SIG-M5 treated with dmso at 0.1 percent for 504 hours (cell line): ENCODE measurements at regions not wholly inside any gene's neighbourhood (a gene's known extent, or its start where the extent isn't known, plus 50 kb on each side); places are given as distances from the start of the nearest gene placed in this dataset.

Experiments used
- DNase-seq: peaks from one replicate; lab custom pipeline; 2025; ENCODE audit not compliant: unreplicated experiment; lab: John Stamatoyannopoulos, UW

DNA sequence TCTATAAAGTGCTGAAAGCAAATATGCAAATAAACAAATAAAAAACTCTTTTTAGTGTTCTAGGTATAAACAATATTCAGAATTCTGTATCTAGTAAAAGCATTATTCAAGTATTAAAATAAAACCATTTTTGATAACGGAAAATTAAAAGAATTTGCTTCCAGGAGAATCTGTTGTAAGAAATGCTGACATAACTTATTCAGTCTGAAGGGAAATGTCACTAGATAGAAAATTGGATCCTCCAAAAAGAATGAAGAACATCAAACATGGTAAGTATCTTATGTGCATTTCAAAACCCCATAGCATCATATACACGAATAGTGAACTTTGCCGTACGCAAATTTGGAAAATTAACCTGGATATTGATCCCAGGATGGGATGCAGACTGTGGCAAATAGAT is 506.7 kb downstream of the GLRX3 start:
- no peak for DNase-seq

DNA sequence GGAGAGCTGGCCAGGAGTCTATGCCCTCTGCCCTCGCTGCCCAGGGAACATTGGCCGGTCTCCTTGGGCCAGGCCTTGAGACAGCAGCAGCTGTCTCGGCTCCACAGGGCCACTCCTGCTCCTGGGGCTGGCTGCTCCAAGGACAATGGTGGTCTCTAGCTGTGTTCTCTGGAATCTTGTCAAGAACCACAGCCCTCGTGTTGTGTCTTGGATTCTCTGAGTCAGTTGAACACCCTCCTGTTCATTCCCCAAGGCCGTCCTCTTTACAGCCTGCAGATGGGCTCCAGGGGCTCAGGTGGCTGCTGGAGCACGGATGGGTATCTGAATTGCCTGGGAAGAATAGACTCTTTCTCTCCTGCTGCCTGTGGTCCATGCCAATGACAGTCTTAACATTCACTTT is 511.1 kb downstream of the GLRX3 start:
- no peak for DNase-seq

DNA sequence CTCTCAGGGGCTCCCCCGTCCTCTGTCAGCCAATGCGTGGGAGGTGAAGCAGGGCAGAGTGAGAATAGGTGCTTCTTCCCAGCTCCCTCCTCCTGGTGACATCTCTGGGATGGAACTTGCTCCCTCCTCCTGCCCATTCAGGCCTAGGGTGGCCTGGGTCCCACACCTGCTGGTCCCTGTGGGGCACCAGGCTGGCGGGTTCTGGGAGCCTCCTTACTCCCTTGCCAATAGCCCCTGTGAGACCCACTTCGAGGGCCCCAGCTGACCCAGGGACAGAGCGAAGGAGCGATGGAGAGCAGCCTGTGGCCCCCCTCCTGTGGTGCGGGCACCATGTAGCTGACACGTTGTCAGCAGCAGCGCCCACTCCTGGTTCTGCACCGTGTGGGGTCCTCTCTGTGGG is 512.6 kb downstream of the GLRX3 start:
- no peak for DNase-seq

DNA sequence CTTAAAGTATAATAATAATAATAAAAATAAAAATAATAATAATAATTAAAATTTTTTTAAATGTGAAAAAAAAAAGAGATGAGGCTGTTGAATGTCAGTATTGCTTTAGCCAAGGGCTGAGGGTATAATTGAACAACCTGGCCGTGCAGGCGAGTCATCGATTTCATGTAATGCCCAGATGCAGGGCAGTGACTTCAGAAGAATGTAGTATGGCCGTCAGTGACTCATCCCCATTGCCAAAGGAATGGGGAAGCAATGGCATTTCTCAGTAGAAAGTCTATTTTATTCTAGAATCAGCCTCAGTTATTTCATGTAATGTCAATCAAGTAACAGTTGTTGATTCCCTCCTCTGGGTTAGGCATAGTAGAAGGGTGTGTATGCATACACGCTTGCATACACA is 516.4 kb downstream of the GLRX3 start:
- DNase-seq = peak; percentile 6

DNA sequence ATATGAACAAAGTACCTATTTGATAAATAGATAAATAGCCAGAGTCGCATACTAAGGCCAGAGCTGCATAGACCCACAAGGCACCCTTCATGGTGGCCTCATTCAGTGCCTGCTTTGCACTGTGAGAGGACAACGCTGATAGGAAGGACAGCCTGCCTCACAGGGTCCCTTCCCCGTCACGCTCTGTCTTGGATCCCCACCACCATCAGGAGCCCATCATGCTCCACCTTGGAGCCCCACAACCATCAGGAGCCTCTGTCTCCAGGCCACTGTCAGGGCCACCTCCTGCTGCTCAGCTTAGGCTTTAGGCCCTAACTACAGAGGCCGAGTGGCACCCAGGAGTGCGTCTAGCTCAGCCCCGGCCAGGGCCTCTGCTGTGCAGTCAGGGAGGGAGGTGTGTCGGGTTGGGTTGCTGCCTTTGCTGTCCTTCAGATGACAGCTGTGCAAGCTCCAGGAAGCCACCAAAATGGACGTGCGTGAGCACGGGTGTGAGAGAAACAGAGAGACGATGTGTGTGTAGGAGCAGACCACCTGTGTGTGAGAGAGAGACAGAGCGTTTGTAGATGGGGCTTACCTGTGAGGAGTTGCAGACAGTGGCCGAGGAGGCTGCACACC is 516.9 kb downstream of the GLRX3 start:
- no peak for DNase-seq

DNA sequence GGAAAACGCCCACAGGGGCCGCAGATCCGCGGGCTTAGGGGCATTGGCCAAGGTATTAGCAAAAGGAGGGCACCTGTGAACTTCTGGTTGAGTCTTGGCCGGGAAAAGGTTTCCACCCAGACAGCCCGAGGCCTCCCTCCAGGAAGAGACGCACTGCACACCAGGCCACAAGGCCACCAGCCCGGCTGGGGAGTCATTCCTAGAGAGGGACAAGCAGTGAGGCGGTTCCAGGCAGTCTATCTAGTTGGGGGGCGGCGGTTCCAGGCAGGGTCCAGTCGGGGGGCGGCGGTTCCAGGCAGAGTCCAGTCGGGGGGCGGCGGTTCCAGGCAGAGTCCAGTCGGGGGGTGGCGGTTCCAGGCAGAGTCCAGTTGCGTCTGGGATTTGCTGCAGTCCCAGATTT is 518.5 kb downstream of the GLRX3 start:
- no peak for DNase-seq

DNA sequence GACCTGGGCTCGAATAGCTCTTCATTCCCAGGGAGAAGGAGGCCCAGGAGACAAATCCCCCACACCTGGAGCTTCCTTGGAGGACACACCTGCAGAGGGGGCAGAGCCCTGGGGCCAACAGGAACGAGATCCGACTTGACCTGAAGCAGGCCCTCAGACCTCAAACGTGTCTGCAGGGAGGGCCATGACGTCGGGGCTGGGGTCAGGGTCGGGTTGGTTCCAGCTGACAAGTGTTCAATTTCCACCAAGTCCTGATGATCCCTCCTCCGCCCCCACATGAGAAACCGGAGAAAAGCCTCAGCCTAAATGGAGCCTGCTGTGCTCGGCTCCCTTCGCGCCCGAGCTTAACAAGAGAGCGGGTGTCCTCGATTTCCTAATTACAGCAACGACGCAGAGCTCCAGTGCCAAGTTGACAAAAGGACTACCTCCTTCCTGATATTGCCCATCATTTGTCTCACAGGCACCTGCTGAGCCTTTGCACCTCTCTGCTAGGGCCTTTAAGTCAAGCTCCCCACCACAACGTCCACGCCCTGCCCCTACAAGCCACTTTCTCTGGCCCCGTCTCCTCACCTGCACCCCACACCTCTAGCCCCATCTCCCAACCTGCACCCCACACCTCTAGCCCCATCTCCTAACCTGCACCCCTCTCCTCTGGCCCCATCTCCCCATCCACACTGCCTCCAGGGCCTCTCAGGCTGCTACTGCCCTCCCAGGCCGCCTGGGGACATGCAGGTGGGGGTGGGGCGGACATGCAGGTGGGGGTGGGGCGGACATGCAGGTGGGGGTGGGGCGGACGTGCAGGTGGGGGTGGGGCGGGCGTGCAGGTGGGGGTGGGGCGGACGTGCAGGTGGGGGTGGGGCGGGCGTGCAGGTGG is 519.4 kb downstream of the GLRX3 start:
- DNase-seq = no peak

DNA sequence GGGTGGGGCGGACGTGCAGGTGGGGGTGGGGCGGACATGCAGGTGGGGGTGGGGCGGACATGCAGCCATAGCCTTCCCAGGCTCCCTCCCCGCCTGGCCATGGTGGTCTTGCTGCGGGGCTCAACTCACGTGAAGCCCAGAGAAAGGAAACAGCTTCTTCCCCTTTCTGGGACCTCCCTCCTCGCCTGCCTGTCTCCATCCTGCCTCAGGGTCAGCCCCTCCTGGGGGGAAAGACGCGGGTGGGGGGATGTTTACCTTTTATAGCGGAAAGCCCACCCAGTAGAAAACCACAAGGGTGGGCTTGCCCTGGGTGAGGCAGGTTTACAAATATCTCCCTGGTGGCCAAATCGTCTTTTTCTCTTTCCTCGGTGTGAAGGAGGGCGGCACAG is 520.0 kb downstream of the GLRX3 start:
- no peak for DNase-seq

DNA sequence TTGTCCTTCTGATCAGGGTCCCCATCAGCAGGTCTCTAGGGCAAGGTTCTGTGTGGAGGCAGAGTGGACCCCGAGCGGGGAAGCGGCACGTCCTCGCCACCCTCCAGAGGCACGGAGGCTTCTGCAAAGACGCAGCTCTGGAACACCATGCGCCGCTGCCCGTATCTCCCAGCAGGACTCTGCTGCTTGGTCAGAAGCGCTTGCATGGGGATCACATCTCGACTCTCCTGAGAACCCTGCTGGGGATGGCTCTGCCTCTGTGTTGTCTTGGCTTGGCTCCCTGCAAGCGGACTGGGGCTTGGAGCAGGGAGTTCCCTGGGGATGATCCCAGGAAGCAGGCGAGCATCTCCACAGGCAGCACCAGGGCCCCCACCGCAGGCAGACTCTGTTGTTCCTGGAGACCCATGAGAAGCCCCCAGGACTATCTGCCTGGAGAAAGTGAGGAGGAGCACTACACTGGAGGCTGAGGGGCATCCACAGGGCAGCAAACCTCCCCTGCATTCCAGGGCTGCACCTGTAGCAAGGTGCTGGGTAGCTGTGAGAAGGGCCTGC is 520.5 kb downstream of the GLRX3 start:
- no peak for DNase-seq

DNA sequence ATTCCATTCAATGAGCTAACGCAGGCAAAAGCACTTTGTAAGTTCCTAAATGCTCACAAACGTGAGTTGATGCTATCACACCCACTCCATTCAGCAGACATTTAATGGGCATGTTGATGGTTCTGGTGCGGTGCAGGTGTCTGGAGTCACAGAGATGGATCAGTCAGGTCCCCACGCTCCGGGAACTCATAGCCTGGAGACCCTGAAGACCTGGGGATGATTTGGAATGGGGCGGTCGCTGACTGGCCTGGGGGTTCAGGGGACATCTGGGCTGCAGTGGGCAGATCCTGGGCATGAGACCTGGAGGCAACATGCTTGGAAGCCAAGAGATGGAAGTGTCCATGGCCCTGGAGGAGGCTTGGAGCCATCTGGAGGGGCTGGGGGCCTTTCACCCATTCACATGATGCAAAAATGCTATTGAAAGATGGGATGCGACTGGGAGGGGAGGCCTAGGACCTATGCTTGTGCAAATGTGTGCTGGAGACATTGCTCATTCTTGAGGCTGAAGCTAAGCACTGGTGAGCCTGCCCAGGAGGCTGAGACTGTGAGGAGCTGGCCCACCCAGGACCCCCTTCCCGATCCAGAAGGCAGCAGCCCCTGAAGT is 522.6 kb downstream of the GLRX3 start:
- no peak for DNase-seq

DNA sequence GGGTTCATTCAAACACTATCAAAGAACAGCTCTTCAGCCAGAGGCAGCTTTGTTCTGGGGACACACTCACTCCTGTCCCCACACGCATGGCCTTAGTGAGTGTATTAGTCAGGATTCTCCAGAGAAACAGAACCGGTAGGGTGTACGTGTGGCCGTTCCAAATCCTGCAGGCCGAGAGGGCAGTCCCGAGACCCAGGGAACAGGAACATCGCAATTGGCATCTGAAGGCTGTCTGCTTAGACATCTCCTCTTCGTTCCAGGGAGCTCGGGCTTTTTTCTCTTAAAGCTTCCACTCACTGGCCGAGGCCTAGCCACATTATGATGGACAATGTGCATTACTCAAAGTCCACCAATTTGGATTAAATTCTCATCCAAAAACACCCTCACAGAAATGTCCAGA is 523.3 kb downstream of the GLRX3 start:
- no peak for DNase-seq

DNA sequence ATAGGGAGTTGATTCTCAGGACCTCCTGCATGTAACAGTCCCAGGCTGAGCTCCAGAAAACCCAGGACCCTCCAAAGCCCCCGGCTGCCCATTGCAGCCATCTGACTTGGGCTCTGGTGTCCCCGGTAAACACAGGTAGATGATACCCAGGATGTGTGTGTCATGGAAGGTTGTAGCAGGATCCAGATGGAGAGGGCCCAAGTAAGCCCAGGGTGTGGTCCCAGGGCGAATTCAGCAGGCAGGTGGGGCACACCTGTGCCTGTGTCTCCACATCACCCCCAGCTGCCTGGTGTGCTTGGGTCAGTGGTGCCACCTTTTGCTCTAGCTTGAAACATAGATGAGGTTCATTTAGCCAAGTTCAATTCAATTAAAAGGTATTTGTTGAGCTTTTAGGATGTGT is 524.1 kb downstream of the GLRX3 start:
- no peak for DNase-seq

DNA sequence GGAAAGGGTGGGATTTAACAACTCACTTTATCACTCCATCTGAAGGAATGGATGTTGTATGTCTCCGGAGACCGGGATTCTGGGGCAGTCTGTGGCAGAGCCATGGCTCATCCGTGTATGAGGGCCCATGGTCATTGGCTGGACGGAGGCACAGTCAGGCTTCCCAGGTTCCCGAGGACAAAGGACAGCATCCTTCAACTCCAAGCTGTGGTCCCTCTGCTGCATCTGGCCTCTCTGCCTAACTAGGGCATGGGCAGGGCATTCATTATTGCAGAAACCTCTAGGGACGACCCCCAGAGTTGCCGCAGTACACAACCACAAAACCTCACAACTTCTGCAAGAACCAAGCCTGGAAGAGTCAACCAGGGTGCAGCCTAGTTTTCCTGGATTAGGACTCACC is 525.2 kb downstream of the GLRX3 start:
- no peak for DNase-seq

DNA sequence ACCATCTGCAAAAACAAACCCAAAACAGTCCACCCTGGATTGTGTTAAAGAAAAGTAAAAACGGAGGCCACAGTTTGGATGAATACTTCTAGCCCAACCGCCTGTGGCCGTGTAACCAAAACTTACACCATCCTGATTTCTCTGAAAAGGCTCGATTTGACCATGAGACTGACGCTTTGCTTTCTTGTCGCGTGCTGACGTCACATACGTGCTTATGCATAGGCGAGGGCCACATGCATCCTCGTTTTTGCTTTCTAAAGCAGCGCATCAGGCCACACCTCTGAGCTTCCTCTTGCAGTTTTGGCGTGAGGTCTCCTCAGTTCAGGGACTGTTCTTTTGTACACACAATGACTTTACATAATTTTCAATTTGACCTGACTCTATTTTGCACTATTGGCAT is 526.6 kb downstream of the GLRX3 start:
- no peak for DNase-seq

DNA sequence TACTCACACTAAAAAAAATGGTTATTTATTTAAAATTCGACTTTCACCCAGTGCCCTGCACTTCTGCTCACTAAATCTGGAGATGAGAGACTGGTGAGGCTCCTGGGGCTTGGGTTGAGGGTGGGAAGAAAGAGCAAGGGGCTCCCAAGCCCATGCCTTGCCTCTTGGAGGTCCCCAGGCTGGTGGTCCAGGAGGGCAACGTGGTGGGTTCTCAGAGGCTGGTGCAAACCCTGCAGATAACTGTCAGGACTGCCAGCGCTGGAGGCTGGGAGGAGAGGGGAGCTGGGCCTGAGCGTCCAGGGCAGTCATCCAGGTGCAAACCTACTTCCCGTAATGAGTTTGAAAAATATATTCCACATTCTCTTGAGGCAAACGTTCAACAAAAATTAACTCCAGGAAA is 528.3 kb downstream of the GLRX3 start:
- no peak for DNase-seq

DNA sequence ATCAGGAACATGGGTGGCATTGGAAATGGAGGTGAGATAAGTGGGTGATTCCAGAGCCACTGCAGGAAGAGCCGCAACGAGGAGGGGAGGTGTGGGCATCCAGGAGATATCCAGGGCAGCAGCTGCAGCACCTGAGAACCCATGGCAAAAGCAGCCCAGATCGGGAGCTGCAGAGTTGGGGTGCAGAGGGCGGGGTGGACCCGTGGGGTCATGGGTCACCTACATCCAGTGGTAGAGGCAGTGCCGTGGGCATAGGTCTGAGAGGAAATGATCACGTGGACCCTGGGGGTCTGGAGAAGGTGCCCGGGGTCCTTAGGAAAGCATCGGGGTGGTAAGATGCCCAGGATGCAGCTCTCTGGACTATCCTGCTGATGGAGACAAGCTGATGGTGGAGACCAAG is 530.0 kb downstream of the GLRX3 start:
- no peak for DNase-seq

DNA sequence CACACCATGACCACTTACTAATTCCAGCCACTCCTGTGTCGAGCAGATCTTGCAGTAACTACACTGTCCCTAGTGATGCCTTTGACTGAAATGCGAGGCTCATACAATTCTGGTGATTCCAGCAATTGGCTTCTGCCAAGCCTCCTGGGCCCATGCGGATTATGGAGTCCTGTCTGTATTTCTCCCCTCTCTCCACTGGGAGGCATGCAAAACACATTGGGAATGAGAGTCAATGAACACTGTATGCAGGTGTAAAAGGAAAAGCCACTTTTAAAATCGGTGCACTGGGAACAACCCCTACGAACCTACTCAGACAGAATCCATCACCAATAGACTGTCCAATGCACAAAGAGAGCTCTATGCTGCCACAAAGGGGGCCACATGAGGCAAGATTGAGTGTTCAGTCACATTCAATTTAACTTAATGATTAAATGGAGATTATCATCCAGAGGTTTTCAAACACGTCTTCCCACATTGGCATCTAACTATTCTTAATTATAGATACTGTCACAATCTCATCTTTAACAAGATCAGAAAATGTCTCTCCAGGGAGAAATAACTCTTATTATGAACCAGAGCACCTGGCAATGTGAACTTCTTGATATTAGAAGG is 550.6 kb downstream of the GLRX3 start:
- DNase-seq = peak; percentile 12

DNA sequence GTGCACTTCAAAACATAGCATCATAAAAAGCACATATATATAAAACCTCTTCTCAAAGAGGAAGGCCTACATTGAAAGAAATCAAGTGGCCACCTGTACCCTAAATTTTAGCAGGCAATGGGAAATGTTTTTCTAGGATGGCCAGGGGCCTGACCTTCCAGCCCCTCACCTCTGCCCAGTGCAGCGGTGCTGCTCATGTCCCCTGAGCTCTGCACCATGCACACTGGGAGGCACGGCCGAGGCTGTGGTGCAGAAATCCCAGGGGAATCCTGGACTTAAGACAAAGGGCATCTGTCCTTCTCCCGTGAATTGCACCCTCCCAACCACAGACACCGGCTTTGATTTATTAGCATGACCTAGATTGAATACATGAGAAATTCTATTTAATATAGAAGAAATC is 551.4 kb downstream of the GLRX3 start:
- no peak for DNase-seq

DNA sequence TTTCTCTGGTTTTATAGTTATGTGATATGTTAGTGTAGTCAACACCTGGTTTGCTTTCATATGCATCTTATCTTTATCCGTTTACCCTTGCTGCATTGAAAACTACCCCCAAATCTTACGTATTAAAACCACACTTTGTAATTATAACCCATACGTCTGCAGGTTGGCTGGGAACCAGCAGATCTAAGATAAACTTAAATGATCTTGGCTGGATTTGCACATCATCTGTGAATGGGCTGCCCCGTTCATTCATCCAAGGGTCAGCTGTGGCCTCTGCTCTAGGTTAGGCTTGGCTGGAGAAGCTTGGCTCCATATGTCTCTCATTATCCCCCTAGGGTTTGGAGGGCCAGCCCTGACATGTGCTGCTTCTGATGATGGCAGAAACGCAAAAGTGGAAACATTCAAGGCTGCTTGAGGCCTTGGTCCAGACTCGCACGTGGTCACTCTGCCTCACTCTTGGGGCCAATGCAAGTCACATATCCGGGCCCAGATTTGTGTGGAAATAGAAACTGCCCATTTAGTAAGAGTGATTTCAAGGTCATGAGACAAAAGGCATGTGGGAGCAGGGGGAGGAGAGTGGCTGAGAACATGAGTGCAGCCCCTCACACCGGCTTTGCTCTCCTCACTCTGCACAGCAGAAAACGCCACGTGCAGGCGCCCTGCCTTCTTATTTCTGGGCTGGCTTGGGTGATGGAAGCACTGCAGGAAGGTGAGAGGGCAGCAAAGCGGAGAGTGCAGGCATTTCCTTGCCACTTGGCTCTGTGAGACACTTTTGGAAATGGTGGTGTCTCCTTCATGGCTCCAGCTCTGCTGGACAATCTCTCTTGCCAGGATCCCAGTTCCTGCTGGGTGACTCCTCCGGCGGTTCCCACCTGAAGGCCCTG is 553.8 kb downstream of the GLRX3 start:
- no peak for DNase-seq

DNA sequence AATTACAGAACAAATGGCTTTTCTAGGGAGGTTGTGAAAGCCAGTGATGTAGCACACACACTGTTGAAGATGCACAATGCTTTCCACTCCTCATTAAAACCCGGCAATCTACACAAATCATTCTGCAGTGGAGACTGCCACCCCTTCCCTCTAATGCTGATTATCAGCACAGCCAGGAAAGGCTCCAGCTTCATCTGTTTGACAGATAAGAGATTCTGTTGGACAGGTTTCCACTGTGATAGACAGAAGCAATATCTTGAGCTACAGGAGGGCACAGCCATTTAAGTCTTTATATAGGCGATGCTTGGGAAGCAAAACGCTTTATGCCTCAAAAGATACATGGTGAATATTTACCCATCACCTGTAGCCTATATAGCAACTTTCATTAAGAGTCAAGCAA is 555.6 kb downstream of the GLRX3 start:
- no peak for DNase-seq

DNA sequence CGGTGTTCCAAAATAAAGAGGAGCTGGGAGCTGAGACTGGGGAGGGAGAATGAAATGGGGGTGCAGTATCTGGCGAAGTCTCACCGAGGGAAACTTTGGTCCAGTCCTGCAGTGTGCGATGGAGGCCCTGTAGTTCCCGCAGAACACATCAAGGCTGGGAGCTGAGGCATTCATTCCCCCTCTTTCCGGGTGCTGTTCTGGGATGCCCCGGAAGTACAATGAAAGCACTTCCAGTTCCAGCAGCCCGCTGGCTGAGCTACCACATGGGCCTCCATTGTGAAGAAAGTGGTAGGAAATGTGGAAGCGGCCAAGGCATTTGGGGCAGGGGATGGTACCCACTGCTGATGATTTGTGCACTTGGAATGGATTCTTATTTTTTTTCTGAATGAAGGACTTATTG is 560.7 kb downstream of the GLRX3 start:
- DNase-seq = no peak
